GM23338 (cell line): ENCODE measurements at regions not wholly inside any gene's neighbourhood (a gene's known extent, or its start where the extent isn't known, plus 50 kb on each side); places are given as distances from the start of the nearest gene placed in this dataset.

Experiments used
- ATAC-seq: fragments of 200-7000 bp; cut with Tn5 transposase; 3 replicates; pipeline ENCODE4 v1.9.1; 2020
- DNase-seq: peaks from one replicate; pipeline ENCODE4 v3.0.0-alpha.2; 2015; ENCODE audit warnings: low spot score
- H2AFZ ChIP-seq: fragments of 200-600 bp; sonication (generic); 2 replicates; pipeline ENCODE4 v1.8.0; 2016; ENCODE audit warnings: antibody characterized with exemption, mild to moderate bottlenecking, moderate library complexity
- H3F3A ChIP-seq: fragments of 200-600 bp; sonication (generic); replicated peaks from 2 replicates; pipeline ENCODE4 v1.8.0; 2017; ENCODE audit warnings: antibody characterized with exemption, mixed run types, low read depth
- H3K27ac ChIP-seq: fragments of 200-600 bp; sonication (generic); 2 replicates; pipeline ENCODE4 v1.6.1; 2016; ENCODE audit warnings: low read depth
- H3K27me3 ChIP-seq: fragments of 200-600 bp; sonication (generic); 2 replicates; pipeline ENCODE4 v1.8.0; 2016; ENCODE audit warnings: mild to moderate bottlenecking, mixed run types, moderate library complexity; ENCODE audit not compliant: insufficient read depth
- H3K36me3 ChIP-seq: fragments of 200-600 bp; sonication (generic); 2 replicates; pipeline ENCODE4 v1.8.0; 2016; ENCODE audit warnings: mild to moderate bottlenecking; ENCODE audit not compliant: insufficient read depth
- H3K4me1 ChIP-seq: fragments of 200-600 bp; sonication (generic); 2 replicates; pipeline ENCODE4 v1.8.0; 2016; ENCODE audit warnings: mild to moderate bottlenecking, moderate library complexity; ENCODE audit not compliant: insufficient read depth
- H3K4me2 ChIP-seq: fragments of 200-600 bp; sonication (generic); 2 replicates; pipeline ENCODE4 v1.7.1; 2017; ENCODE audit warnings: mixed run types
- H3K4me3 ChIP-seq: fragments of 200-600 bp; sonication (generic); 2 replicates; pipeline ENCODE4 v1.6.1; 2016; ENCODE audit warnings: mixed run types
- H3K79me2 ChIP-seq: fragments of 200-600 bp; sonication (generic); replicated peaks from 2 replicates; pipeline ENCODE4 v1.8.0; 2017; ENCODE audit warnings: mild to moderate bottlenecking; ENCODE audit not compliant: insufficient read depth
- H3K9me2 ChIP-seq: fragments of 200-600 bp; sonication (generic); 2 replicates; pipeline ENCODE4 v1.8.0; 2017; ENCODE audit not compliant: insufficient read depth
- H4K20me1 ChIP-seq: fragments of 200-600 bp; sonication (generic); replicated peaks from 2 replicates; pipeline ENCODE4 v1.8.0; 2017; ENCODE audit warnings: mild to moderate bottlenecking; ENCODE audit not compliant: insufficient read depth
- H3K27ac Mint-ChIP-seq: 2 replicates; pipeline ENCODE4 v1.8.0; 2020; ENCODE audit warnings: inconsistent platforms, mild to moderate bottlenecking, moderate library complexity, mixed read lengths
- H3K27me3 Mint-ChIP-seq: 3 replicates; pipeline ENCODE4 v1.8.0; 2022; ENCODE audit warnings: low read depth, mild to moderate bottlenecking, moderate library complexity, mixed read lengths, inconsistent platforms; ENCODE audit not compliant: insufficient read depth, poor library complexity
- H3K36me3 Mint-ChIP-seq: 3 replicates; pipeline ENCODE4 v1.8.0; 2021; ENCODE audit warnings: low read depth, mild to moderate bottlenecking, inconsistent platforms, moderate library complexity, mixed read lengths
- H3K4me1 Mint-ChIP-seq: 3 replicates; pipeline ENCODE4 v1.8.0; 2020; ENCODE audit warnings: mild to moderate bottlenecking, inconsistent platforms, mixed read lengths
- H3K4me3 Mint-ChIP-seq: 3 replicates; pipeline ENCODE4 v1.8.0; 2021; ENCODE audit warnings: moderate library complexity, mild to moderate bottlenecking, inconsistent platforms, mixed read lengths
- H3K9me3 Mint-ChIP-seq: 3 replicates; pipeline ENCODE4 v1.8.0; 2020; ENCODE audit warnings: moderate library complexity, mild to moderate bottlenecking, inconsistent platforms, mixed read lengths
- CREB1 ChIP-seq: fragments of 250-450 bp; sonication (Bioruptor Pico); IDR thresholded peaks from 2 replicates; pipeline ENCODE4 v1.5.0; 2020; ENCODE audit warnings: low read depth, mild to moderate bottlenecking, moderate library complexity
- EZH2 ChIP-seq: fragments of 200-600 bp; sonication (generic); IDR thresholded peaks from one replicate; pipeline ENCODE4 v1.8.0; 2017; ENCODE audit warnings: antibody characterized with exemption, mild to moderate bottlenecking, low read depth; ENCODE audit not compliant: unreplicated experiment
- EZH2phosphoT487 ChIP-seq: fragments of 200-600 bp; sonication (generic); IDR thresholded peaks from one replicate; pipeline ENCODE4 v1.8.1; 2018; ENCODE audit warnings: antibody characterized with exemption; ENCODE audit not compliant: unreplicated experiment
- JUNB ChIP-seq: IDR thresholded peaks from one replicate; pipeline ENCODE4 v1.6.1; 2016; ENCODE audit warnings: antibody characterized with exemption; ENCODE audit not compliant: unreplicated experiment
- NANOG ChIP-seq: IDR thresholded peaks from 2 replicates; pipeline ENCODE4 v1.6.1; 2016; ENCODE audit warnings: antibody characterized with exemption, borderline replicate concordance
- POLR2AphosphoS5 ChIP-seq: IDR thresholded peaks from 2 replicates; pipeline ENCODE4 v1.6.1; 2016; ENCODE audit warnings: antibody characterized with exemption, low read depth
- STAT1 ChIP-seq: IDR thresholded peaks from one replicate; pipeline ENCODE4 v1.6.1; 2016; ENCODE audit warnings: antibody characterized with exemption; ENCODE audit not compliant: unreplicated experiment
- ZNF114 ChIP-seq: fragments of 250-450 bp; sonication (Bioruptor Pico); IDR thresholded peaks from 2 replicates; pipeline ENCODE4 v1.5.0; 2020; ENCODE audit warnings: mild to moderate bottlenecking, moderate library complexity
- ZNF331 ChIP-seq: fragments of 250-450 bp; sonication (Bioruptor Pico); IDR thresholded peaks from 2 replicates; pipeline ENCODE4 v1.5.0; 2020; ENCODE audit warnings: low read depth, mild to moderate bottlenecking, moderate library complexity
- TF ChIP-seq, protein P1 (sequence below): fragments of 250-450 bp; sonication (Bioruptor Pico); IDR thresholded peaks from 2 replicates; pipeline ENCODE4 v1.5.0; 2020; ENCODE audit warnings: mild to moderate bottlenecking, moderate library complexity
- TF ChIP-seq, protein P2 (sequence below), 2 experiments: fragments of 200-600 bp in 1 of 2; sonication (generic) in 1 of 2; conservative IDR thresholded peaks; 2 replicates each; pipeline versions ENCODE4 v1.5.1 to v1.6.1; 2016 to 2017; ENCODE audit warnings: antibody characterized with exemption in 2 of 2, low read depth in 2 of 2, mild to moderate bottlenecking in 2 of 2, moderate library complexity in 1 of 2
- TF ChIP-seq, protein P3 (sequence below): IDR thresholded peaks from one replicate; pipeline ENCODE4 v1.6.1; 2018; ENCODE audit warnings: antibody characterized with exemption; ENCODE audit not compliant: unreplicated experiment

DNA sequence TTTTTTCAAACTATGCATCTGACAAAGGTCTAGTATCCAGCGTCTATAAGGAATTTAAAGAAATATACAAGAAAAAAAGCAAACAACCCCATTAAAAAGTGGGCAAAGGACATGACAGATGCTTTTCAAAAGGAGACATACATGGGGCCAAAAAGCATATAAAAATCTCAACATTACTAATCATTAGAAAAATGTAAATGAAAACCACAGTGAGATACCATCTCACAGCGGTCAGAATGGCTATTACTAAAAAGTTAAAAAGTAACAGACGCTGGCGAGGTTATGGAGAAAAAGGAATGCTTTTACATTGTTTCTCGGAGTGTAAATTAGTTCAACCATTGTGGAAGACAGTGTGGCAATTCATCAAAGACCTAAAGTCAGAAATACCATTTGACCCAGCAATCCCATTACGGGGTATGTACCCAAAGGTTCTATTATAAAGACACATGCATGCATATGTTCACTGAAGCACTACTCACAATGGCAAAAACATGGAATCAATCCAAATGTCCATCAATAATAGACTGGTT is 643.1 kb upstream of the LRRTM1 start (continued):
- TF ChIP-seq POLR2AphosphoS5 (no peak), STAT1 (no peak), EZH2phosphoT487 (no peak), JUNB (no peak)

DNA sequence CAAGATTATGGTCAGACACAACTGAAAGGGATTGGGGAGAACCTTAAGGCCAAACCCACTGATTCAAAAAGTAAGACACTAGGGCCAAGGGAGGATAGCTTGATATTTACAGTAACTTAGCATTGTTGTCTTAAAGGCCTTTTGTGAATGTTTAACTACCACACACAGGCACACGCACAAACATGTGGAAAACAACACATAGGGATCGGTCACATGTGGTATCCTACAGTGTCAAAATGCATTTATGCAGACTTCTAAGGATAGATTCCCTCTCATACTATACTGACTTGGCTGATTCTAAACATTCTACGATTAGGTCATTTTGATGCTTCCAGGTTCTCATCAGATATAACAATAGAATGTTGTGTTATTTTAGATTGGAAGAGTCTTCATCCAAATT is 638.9 kb upstream of the LRRTM1 start:
- H3K9me3 Mint-ChIP-seq, result no peaks in the 10 kb centered on the region; the same call in 2 of the 3 replicates
- no peak overlapping the region for H3K4me3 Mint-ChIP-seq
- Histone ChIP-seq H2AFZ (no peak overlapping the region), H3K36me3 (no peaks in the 10 kb centered on the region), H3K9me2 (no peaks in the 10 kb centered on the region), H4K20me1 (no peaks in the 10 kb centered on the region), H3K4me1 (no peaks in the 10 kb centered on the region), H3K27ac (no peak overlapping the region), H3K4me3 (no peak overlapping the region), H3K79me2 (no peaks in the 10 kb centered on the region), H3K4me2 (no peak overlapping the region), H3K27me3 (no peaks in the 10 kb centered on the region), H3F3A (no peaks in the 10 kb centered on the region)
- peaks cover 2% of the 10 kb centered on the region for H3K27me3 Mint-ChIP-seq
- no peaks in the 10 kb centered on the region for H3K4me1 Mint-ChIP-seq
- DNase-seq (no peak), ATAC-seq (no peak)
- TF ChIP-seq, protein P1, sequence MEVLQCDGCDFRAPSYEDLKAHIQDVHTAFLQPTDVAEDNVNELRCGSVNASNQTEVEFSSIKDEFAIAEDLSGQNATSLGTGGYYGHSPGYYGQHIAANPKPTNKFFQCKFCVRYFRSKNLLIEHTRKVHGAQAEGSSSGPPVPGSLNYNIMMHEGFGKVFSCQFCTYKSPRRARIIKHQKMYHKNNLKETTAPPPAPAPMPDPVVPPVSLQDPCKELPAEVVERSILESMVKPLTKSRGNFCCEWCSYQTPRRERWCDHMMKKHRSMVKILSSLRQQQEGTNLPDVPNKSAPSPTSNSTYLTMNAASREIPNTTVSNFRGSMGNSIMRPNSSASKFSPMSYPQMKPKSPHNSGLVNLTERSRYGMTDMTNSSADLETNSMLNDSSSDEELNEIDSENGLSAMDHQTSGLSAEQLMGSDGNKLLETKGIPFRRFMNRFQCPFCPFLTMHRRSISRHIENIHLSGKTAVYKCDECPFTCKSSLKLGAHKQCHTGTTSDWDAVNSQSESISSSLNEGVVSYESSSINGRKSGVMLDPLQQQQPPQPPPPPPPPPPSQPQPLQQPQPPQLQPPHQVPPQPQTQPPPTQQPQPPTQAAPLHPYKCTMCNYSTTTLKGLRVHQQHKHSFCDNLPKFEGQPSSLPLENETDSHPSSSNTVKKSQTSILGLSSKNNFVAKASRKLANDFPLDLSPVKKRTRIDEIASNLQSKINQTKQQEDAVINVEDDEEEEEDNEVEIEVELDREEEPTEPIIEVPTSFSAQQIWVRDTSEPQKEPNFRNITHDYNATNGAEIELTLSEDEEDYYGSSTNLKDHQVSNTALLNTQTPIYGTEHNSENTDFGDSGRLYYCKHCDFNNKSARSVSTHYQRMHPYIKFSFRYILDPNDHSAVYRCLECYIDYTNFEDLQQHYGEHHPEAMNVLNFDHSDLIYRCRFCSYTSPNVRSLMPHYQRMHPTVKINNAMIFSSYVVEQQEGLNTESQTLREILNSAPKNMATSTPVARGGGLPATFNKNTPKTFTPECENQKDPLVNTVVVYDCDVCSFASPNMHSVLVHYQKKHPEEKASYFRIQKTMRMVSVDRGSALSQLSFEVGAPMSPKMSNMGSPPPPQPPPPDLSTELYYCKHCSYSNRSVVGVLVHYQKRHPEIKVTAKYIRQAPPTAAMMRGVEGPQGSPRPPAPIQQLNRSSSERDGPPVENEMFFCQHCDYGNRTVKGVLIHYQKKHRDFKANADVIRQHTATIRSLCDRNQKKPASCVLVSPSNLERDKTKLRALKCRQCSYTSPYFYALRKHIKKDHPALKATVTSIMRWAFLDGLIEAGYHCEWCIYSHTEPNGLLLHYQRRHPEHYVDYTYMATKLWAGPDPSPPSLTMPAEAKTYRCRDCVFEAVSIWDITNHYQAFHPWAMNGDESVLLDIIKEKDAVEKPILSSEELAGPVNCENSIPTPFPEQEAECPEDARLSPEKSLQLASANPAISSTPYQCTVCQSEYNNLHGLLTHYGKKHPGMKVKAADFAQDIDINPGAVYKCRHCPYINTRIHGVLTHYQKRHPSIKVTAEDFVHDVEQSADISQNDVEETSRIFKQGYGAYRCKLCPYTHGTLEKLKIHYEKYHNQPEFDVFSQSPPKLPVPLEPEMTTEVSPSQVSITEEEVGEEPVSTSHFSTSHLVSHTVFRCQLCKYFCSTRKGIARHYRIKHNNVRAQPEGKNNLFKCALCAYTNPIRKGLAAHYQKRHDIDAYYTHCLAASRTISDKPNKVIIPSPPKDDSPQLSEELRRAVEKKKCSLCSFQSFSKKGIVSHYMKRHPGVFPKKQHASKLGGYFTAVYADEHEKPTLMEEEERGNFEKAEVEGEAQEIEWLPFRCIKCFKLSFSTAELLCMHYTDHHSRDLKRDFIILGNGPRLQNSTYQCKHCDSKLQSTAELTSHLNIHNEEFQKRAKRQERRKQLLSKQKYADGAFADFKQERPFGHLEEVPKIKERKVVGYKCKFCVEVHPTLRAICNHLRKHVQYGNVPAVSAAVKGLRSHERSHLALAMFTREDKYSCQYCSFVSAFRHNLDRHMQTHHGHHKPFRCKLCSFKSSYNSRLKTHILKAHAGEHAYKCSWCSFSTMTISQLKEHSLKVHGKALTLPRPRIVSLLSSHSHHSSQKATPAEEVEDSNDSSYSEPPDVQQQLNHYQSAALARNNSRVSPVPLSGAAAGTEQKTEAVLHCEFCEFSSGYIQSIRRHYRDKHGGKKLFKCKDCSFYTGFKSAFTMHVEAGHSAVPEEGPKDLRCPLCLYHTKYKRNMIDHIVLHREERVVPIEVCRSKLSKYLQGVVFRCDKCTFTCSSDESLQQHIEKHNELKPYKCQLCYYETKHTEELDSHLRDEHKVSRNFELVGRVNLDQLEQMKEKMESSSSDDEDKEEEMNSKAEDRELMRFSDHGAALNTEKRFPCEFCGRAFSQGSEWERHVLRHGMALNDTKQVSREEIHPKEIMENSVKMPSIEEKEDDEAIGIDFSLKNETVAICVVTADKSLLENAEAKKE (CRISPR knock-in tag), result no peak
- TF ChIP-seq POLR2AphosphoS5, result no peak
- TF ChIP-seq, protein P2, sequence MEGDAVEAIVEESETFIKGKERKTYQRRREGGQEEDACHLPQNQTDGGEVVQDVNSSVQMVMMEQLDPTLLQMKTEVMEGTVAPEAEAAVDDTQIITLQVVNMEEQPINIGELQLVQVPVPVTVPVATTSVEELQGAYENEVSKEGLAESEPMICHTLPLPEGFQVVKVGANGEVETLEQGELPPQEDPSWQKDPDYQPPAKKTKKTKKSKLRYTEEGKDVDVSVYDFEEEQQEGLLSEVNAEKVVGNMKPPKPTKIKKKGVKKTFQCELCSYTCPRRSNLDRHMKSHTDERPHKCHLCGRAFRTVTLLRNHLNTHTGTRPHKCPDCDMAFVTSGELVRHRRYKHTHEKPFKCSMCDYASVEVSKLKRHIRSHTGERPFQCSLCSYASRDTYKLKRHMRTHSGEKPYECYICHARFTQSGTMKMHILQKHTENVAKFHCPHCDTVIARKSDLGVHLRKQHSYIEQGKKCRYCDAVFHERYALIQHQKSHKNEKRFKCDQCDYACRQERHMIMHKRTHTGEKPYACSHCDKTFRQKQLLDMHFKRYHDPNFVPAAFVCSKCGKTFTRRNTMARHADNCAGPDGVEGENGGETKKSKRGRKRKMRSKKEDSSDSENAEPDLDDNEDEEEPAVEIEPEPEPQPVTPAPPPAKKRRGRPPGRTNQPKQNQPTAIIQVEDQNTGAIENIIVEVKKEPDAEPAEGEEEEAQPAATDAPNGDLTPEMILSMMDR (conservative IDR thresholded peaks at IDR 0.05; ENCODE audit: low read depth in 2 of 2), result no peak
- TF ChIP-seq ZNF114 (CRISPR knock-in tag), result no peak
- TF ChIP-seq EZH2, result no peak
- no peak for TF ChIP-seq ZNF331 (CRISPR knock-in tag)
- TF ChIP-seq, protein P3, sequence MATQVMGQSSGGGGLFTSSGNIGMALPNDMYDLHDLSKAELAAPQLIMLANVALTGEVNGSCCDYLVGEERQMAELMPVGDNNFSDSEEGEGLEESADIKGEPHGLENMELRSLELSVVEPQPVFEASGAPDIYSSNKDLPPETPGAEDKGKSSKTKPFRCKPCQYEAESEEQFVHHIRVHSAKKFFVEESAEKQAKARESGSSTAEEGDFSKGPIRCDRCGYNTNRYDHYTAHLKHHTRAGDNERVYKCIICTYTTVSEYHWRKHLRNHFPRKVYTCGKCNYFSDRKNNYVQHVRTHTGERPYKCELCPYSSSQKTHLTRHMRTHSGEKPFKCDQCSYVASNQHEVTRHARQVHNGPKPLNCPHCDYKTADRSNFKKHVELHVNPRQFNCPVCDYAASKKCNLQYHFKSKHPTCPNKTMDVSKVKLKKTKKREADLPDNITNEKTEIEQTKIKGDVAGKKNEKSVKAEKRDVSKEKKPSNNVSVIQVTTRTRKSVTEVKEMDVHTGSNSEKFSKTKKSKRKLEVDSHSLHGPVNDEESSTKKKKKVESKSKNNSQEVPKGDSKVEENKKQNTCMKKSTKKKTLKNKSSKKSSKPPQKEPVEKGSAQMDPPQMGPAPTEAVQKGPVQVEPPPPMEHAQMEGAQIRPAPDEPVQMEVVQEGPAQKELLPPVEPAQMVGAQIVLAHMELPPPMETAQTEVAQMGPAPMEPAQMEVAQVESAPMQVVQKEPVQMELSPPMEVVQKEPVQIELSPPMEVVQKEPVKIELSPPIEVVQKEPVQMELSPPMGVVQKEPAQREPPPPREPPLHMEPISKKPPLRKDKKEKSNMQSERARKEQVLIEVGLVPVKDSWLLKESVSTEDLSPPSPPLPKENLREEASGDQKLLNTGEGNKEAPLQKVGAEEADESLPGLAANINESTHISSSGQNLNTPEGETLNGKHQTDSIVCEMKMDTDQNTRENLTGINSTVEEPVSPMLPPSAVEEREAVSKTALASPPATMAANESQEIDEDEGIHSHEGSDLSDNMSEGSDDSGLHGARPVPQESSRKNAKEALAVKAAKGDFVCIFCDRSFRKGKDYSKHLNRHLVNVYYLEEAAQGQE, result no peak
- no peak for TF ChIP-seq NANOG
- no peak for TF ChIP-seq EZH2phosphoT487
- no peak for TF ChIP-seq STAT1
- TF ChIP-seq CREB1, result no peak
- no peaks in the 10 kb centered on the region for H3K36me3 Mint-ChIP-seq
- no peak overlapping the region for H3K27ac Mint-ChIP-seq
